SHP77 (cell line): ENCODE measurements at regions not wholly inside any gene's neighbourhood (a gene's known extent, or its start where the extent isn't known, plus 50 kb on each side); places are given as distances from the start of the nearest gene placed in this dataset.

Experiments
- DNase-seq, 2 experiments: peaks; one replicate each; lab custom pipeline; 2025; lab: John Stamatoyannopoulos, UW

DNA sequence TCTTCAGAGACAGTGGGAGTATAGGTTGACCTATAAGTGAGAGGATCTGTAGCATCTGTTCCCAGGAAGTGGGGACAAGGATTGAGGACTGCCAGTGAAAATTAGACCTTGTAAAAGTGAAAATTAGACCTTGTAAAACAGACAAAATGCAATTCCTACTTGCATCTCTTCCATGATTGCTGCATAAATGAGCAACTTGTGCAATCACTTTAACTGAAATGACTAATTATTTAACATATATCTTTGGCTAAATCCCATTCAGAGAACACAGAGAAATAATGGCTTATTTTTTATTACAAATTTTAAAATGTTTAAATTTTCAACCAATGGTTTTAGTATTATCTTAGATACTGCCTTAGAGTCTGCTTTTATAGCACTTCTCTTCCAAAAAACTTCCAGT lies 67.2 kb upstream of the NABP1 start:
- DNase-seq: no peak

DNA sequence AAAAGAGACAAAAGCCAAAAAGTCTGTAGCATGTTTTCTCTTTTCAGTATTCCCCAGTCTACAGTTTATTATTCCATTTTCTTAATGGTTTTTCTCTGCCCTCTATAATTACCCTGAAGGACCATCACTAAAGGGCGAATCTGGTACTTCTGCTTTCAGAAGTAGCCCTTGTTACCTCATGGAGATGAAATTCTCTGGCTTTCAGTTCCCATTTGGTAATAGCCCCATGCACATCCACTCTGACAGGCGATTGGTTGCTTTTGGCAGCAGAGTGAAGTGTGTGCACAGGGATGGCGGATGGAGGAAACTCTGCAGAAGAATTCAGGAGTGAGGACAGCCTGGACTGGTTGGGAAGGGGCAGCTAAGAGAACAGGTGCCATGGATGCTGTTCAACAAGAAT lies 66.3 kb upstream of the NABP1 start:
- DNase-seq: no peak

DNA sequence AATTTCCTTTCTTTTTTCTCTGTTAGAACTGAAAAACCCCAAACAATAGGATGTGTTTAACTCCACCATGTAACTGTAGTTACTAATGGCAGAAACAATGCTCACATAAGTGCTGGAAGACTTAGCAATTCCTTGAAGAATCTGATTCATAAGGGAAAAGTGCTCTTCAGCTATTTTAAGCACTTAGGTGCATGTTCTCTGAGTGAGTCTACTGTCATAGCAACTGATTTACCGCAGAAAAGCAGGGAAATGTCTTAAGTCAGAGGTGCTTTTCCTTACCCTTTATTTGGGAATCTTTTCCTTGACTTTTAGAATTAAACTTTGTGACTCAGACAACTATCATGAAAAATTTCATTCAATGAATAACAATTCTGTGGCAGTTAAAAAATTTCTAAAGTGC lies 65.4 kb upstream of the NABP1 start:
- no peak for DNase-seq

DNA sequence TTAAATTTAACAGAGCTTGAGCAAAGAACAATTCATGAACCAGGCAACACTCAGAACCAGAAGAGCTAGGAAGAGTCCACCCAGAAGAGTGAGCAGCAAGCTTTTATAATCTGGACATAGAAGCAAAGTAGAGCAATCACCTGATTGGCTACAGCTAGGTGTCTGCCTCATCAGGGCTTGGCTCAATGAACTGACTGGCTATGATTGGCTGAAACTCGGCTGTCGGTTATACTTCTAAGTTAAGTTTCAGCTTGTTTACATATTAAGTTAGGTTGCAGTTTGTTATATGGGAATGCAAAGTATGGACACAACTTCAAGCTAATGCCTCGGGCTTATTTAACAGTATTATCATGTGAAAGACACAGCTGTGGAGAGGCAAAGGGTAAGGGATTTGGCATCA lies 63.2 kb upstream of the NABP1 start:
- DNase-seq: no peak

DNA sequence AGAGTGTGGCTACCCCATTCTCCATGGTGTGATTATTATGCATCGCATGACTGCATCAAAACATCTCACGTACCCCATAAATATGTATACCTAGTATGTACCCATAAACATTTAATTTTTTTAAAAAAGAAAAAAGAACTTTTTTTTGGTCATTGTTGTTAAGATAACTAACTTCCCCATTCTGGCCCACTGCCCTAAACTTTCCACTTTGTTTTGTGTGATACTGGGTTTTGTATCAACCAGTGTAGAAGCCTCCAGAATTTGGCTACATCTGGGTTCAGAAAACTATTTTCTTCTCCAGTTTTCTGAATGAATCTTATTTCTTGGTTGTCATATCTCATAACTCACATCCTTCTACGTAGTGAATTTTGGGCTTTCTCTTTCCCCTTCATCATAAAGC lies 62.3 kb upstream of the NABP1 start:
- no peak for DNase-seq

DNA sequence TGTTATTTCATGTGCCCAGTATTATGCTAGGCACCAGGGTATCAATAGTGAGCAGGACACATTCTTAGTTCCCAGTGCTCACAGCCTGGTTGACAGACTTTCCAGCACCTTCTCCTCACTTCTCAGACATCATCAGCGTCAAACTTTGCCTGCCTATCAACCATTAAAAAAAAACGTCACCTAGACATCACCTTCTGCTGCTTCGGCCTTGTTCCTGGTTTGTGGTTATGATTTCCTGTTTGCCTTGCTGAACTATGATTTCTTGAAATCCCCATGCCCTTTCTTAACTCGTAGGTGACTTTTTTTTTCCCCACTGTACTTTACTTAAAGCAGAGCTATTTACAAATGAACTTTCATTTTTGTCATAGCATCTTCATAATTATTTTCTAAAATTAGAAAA lies 60.4 kb upstream of the NABP1 start:
- no peak for DNase-seq

DNA sequence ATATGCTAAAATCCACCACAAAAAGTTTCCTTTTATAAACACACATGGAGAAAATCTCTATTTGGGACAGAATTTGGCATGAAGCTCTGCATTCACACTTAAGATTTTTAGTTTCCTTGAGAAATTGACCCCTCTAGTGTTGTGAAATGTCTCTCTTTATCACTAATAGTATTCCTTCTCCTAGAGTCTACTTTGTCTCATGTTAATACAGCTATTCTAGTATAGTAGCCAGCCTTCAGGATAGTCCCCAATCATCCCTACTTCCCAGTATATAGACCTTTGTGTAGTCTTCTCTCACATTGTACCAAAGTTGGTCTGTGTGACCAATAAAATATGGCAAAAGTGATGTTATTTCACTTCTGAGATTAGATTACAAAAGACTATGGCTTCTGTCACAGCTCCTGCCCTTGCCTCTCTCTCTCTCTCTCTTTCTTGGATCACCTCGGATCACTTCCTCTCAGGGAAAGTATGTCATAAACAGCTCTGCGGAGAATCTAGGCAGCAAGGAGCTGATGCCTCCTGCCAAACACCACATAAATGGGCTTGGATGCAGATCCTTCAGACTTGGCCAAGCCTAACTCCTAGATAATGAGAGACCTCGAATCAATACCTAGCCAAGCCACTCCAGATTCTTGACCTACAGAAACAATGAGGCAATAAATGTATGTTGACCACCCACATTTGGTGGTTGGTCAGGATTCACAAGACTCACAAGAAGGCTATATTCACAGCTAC lies 59.7 kb upstream of the NABP1 start:
- no peak for DNase-seq

DNA sequence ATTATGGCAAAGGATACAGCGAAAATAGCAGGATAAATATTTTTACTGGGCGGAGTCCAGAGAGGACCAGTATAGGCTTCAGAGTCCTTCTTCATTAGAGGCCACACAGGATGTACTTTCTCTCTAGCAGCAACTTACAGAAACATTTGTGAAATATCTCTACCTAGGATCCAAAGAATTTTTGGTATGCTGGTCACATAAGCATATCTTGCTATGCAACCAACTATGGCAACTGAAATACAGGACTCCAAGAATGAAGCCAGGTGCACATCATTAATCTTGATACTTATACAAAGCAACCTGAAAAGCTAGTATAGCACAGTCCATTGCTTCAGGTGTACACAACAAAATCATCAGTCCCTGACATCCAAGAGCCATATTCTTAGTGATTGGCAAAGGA lies 59.1 kb upstream of the NABP1 start:
- no peak for DNase-seq

DNA sequence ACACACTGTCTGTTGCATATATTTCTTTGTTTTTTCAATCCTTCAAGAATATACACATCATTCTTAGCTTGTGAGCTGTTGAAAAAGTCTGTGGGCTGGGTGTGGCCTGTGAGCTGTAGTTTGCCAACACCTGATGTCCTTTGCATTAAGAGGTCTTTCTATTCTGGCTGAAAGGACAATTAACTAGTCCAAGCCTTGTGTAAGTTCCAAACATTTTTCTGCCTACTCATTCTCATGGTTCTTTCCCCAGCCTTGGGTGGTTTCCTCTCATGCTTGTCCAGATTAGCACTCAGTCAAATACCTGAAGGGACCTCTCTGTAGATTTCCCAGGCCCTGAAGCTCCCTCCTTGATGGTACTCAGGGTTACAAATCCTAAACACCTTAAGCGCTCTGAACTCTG lies 57.8 kb upstream of the NABP1 start:
- DNase-seq: no peak

DNA sequence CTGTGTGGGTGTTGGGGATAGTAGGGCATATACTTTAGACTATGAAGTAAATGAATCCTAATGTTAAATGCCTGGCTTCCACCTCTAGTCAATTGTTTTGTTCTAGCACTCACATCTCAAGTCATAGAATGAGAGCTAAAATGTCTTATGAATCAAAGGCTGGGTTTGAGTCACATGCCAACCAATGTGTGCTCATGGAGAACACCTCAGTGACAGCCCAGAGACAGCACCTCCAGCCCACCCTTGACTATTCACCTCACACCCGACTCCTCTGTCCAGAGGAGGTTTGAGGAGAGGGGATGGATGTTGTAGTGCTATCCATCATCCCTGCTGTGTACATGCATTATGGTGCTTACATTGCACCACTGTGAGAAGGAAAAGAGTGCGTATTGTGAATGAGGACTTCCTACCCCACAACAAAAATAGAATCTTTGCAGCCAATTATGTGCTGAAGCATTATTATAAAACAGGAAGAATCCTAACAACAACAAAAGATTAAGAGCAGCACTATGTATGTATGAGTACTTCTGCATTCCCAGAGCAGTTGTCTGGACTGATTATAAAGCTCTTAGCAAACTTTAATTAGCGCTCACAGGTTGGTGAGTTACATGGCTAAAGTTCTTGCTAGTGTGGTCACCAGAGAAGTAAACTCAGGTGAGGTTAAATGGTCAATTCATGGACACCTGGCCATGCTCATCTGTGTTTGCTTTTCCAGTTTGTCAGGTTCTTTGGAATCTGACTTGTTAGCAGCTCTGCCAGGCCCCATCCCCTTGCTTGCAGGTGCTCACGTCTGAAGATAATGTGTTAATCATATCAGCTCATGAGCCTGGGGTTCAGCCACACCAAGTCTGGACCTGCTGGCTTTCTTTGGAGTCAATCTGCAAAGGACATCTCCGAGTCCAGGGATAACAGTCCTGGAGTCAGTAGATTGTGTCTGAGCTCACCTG lies 55.3 kb upstream of the NABP1 start:
- DNase-seq: no peak

DNA sequence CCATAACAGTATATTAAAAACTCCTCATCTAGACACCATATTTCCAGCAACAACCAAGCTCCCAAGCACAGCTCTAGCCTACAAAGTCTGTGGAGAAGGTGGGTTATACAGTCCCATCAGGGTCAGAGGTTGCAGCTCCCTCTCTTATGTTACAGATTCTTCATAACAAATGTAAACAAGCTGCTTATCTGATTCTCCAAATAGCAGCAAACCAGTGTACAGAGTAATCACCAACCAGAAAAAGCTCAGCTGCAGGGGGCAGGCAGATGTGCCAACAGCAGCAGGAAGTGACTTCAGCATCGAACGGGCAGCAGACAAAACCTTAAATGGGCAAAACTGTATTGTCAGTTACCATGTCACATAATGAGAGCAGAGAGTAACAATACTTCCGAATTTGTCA lies 52.9 kb upstream of the NABP1 start:
- DNase-seq: peak in 1 of 2 experiments; percentile 2

DNA sequence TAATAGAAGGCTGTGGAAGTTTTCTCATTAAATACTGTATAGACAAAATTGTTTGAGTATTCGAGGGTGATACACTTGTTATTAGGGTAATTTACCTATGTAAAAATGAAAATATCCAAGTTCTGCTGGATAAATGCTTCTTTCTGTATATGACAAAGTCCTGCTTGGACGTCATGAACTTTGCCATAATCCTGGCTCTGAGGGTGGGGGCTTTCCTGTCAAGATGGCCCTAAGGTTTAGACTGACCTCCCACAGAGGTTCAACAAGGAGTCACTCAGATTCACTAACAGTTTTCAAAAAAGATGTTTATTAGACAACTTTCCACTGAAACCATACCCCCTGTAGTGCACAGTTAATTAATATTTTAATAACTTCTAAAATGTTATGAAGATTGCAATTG lies 52.5 kb upstream of the NABP1 start:
- no peak for DNase-seq

DNA sequence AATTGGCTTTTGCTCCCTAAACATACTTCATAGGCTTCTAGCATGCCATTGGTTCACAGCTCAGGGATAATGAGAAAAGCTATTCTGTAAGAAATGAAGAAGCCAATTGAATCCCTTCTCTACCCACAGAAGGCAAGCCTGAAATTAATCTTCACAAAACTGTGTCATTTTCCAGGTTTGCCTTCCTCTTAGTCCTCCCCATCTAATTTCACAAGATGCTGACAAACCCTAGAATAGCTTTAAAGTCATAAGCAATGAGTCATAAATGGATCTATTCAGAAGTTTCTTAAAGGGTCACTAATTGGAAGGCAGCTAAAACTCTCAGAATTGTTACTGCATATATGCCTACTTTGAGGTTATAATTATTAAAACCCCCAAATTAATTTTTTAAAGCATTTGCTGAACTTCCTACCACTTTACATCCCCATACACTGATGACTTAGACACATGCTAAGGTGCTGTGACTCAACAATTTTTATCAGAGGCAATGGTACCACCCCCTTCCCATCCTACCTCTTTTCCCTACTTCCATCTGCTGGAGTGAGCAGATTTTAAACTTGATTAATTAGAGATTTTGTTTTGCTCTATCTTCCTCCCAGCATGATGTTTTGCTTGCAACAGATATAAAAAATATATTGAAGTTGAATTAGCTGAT lies 51.3 kb upstream of the NABP1 start:
- no peak for DNase-seq

DNA sequence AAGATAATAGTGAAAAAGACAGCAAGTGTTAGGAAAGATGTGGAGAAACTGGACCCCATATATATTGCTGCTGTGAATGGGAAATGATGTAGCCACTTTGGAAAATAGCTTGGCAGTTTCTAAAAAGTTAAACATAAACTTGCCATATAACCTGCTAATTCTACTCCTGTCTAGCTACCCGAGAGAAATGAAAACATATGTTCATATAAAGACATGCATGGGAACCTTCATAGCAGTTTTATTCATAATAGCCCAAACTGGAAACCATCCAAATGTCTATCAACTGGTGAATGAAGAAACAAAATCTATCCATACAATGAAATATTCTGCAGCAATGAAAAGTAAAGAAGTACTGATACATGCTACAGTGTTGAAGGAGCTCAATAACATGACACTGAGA lies 50.4 kb upstream of the NABP1 start:
- DNase-seq: no peak
